ENCODE measurements at regions not wholly inside any gene's neighbourhood (a gene's known extent, or its start where the extent isn't known, plus 50 kb on each side); places are given as distances from the start of the nearest gene placed in this dataset.

GRCh38 chr2:121961761-121962160 is 206.3 kb downstream of the TSN start:
- no peak for DNase-seq (ENCODE audit: low read depth, low spot score)

GRCh38 chr2:121965661-121966060 is 210.2 kb downstream of the TSN start:
- DNase-seq (ENCODE audit: low read depth, low spot score): no peak

- DNase-seq (ENCODE audit: low read depth, low spot score): no peak
Measured at GRCh38 chr2:121966663-121967062, 211.2 kb downstream of the TSN start.

DNA sequence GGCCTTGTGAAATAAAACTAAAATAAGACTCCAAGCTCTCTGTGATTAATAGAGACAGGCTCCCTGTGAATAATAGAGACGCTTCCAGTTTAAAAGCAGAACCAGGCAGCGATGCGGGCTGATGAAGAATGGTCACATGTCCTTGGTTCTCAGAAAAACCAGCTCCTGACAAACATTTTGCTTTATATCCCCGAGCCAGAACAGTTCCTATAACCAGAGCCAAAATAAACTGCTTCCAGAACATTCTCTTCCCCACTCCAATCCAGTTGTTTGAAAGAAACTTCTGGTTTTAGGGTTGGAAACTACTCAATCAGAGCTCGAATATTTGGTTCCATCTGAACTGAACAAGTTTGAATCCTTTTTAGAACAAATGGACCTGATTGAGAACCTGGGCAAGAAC is 213.7 kb downstream of the TSN start:
- no peak for DNase-seq (ENCODE audit: low read depth, low spot score)

GRCh38 chr2:121969766-121970639 is 214.6 kb downstream of the TSN start:
- DNase-seq (ENCODE audit: low read depth, low spot score): no peak

DNA sequence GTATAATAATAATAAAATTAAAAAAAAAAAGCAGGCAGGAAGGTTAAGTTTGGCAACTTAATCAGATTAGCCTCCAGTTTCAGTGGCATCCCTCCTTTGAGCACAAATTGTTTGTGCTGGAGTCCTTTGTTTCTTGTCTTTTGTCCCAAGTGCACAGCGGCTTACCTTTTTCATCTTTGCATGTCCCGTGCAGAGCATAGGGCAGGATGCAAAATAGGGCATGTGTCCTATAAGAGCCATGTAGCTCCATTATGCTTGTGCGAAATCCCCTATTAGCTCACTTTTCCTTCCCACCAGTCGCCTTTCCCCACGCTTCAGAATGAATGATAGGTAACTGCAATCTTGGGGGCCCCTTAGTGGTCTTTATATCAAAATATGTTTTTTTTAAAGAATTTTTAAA is 216.8 kb downstream of the TSN start:
- DNase-seq (ENCODE audit: low read depth, low spot score): no peak

GRCh38 chr2:121974897-121975661 is 219.6 kb downstream of the TSN start:
- peak; percentile 61 for DNase-seq (ENCODE audit: low read depth, low spot score)

GRCh38 chr2:121976926-121977325 is 221.5 kb downstream of the TSN start:
- DNase-seq (ENCODE audit: low read depth, low spot score): no peak

DNA sequence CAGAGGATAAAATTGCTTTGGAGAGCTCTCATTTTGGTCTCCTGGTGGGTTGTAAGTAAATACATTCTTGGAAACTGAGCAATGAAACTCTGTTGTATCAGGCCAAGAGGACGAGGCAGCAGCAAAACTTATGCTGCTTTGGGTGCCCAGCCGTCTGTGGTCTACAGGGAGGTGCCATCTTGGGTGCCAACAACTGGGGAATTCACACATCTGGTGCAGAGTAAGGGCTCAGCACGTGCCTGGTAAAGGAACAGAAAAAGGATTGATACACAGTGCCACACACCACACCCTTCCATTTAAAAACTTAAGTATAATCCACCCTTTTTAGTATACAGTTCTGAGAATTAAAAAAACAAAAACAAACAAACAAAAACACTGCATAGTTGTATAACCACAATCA is 221.9 kb downstream of the TSN start:
- DNase-seq (ENCODE audit: low read depth, low spot score): no peak

DNA sequence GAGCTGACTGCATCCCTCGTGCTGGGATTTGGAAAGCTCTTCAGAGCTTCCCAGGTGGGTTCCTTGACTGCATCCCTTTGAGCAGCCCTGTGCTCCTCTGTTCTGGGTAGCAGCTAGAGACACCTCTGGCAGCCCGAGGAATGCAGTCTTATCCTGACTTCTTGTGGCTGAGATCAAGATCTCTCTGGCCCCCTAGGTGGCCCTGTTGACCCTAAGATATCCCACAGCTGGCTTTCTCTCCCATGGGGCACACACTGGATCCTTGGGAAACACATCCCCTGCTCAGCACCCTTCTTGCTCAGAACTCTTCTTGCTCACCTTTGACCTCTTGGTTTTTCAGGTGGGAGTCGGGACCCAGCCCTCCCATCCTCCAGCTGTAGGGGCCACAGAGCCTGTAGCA is 237.2 kb downstream of the TSN start:
- no peak for DNase-seq (ENCODE audit: low read depth, low spot score)

DNA sequence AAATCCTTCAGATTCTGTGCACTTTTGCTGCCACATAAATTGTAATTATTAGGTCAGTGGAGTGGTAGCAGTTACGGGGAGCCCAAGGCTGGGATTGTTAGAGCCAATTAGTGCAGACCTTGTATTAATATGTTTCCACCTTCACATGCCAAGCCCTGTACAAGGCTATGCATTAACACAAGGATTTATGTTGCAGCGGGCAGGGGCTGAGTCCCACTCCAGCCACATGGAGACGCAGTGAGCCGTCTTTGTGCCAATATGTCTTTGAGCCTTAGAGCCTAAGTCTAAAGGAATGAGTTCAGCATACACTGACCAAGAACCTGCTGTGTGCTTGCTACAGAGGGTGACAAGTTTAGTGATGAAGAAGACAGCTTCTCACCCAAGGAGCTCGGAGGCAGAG is 238.2 kb downstream of the TSN start:
- DNase-seq (ENCODE audit: low read depth, low spot score): no peak

- DNase-seq (ENCODE audit: low read depth, low spot score): no peak
Measured at GRCh38 chr2:121994238-121995206, 239.1 kb downstream of the TSN start.

GRCh38 chr2:121998751-121999150 is 243.3 kb downstream of the TSN start:
- DNase-seq (ENCODE audit: low read depth, low spot score): no peak

GRCh38 chr2:121999264-121999663 is 243.8 kb downstream of the TSN start:
- DNase-seq (ENCODE audit: low read depth, low spot score): peak; percentile 37

- DNase-seq (ENCODE audit: low read depth, low spot score): no peak
Measured at GRCh38 chr2:122000556-122001340, 245.3 kb downstream of the TSN start.

GRCh38 chr2:122001441-122001874 is 246.0 kb downstream of the TSN start:
- DNase-seq (ENCODE audit: low read depth, low spot score): no peak

DNA sequence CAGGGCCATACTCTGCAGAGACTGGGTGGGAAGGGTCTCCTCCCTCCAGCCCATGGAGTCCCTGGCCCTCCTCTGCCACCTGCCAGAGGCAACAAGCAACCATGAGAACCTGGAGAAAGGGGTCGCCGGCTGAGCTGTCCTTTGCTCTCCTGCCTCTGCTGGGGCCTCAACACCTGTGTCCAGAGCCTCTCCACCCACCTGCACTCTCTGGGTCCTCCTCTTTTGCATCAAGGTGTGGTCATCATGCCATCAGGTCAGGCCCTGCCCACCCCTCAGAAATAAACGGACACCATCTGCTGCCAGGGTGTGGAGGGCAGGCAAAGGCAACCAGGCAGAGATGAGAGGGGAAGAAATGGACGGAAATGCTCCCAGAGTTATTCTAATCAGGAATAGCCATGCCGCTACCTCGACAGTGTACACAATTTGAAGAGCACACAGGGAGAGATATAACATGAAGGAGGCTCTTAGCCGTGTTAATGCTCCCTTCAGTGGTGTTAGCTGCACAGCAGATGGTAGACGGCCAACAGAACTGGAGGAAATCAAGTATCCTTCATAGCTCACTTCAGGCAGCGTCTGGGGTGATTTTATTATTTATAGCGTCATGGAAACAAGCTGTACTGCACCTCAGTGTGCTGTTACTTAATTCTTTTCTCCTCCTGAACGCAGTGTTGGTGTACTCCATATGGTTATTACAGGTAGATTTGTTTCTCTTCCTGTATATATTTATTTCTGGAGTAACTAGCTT is 247.9 kb downstream of the TSN start:
- no peak for DNase-seq (ENCODE audit: low read depth, low spot score)

GRCh38 chr2:122007126-122007525 is 251.7 kb downstream of the TSN start:
- no peak for DNase-seq (ENCODE audit: low read depth, low spot score)

DNA sequence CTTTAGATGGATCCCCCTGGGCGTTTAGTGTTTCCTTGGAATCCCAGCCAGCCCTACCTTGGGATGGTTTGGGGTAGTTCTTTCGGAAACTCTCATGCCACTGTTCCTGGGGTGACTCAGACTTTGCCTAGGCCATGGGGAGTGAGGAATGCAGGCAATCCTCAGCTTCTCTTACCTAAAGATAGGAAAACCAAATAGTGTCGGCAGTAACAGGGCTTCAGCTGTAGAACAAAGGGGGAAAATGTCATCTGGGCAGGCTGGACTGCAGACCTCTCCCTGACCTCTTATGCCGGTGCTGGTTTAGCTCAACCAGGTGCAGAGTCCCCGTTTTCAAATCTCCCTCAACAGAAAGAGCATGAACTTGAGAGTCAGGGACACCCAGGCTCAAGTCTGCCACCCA is 252.1 kb downstream of the TSN start:
- no peak for DNase-seq (ENCODE audit: low read depth, low spot score)

DNA sequence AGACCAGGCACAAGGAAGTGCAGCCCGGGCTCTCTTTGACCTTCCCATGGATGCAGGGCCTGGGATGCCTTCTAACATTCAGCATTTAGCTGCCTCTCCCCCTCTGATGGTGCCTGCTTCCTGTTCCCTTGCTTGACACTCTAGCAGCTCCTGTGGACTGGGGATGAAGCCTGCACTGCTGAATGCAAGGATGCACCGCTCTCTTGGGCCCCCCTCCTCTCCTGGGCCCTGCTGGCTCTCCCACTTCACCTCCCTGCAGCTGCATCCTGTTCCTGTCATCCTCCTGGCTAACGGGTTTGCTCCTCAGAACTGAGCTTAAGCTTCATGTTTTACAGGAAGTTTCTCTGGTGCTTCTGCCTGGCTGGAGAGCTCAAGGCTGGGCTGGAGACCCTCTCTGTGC is 254.1 kb downstream of the TSN start:
- DNase-seq (ENCODE audit: low read depth, low spot score): no peak

All from smooth muscle cell of the brain vasculature (primary cell).